Fibroblast of skin of right biceps (primary cell): ENCODE measurements at regions not wholly inside any gene's neighbourhood (a gene's known extent, or its start where the extent isn't known, plus 50 kb on each side); places are given as distances from the start of the nearest gene placed in this dataset.
A peak's percentile ranks its signal among the peaks of the same experiment; 100 is the strongest.
"Not testable (repeated sequence)": the region's sequence is repeated elsewhere in the genome, so short reads cannot be mapped to it uniquely, and the experiment has no call there.

ENCODE experiments used
- DNase-seq: peaks from one replicate; pipeline ENCODE4 v3.0.0-alpha.2; 2013

DNA sequence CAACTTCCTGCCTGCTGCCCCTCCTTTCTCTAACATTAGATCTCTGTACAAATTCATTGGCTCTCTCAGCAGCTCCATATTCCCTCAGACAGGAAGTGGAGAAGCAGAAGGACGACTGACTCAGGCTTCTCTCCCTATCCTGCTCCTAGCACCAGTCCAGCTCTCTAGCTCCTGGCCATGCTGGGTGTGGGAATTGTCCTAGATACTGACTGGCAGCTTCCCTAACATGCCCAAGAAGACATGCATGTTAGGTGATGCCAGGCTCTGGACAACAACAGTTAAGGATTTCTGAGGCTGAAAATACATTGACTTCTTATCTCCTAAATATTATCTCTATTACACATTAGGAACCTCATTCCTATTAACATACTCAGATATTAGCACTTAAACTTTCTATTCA lies 292.9 kb downstream of the IKZF2 start:
- DNase-seq, result peak; percentile 2

DNA sequence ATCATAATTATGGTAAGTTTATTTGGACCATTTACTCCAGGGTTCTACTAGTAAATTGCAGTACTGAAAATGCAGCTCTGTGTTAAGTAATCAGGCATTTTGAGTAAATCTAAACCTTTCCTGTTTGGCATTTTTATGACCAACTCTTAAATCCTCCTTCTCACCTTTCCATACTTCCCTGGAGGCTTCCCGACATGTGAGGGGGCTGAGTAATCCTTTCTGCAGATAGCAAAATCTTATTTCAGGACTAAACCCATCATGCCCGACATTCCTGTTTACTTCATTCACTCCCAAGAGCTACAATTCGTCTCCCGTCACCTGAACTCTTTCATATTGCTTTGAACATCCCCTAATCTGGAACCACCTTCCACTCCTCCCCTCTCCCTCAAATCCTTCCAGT lies 296.6 kb downstream of the IKZF2 start:
- DNase-seq, result no peak

- no peak for DNase-seq
These were observed 297.3 kb downstream of the IKZF2 start for GRCh38 chr2:212854116-212854515.

DNA sequence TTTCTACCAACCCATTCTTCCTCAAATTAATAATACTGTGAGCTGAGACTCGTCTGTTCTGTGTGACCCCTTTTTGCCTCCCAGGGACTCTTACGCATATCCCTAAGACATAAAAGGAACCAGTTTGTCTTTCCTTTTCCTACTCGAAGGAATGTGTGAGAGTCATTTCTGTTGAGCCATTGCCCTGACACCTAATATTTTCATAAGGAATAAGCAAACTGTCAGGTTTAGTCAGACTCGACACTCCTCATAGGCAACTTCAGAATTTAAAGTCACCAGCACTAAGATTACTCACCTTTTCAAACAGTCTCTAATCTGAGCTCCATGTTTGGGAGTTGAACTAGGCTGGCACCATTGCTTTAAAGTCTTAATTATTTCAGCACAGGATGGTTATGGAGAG lies 305.5 kb downstream of the IKZF2 start:
- DNase-seq, result peak; percentile 65

DNA sequence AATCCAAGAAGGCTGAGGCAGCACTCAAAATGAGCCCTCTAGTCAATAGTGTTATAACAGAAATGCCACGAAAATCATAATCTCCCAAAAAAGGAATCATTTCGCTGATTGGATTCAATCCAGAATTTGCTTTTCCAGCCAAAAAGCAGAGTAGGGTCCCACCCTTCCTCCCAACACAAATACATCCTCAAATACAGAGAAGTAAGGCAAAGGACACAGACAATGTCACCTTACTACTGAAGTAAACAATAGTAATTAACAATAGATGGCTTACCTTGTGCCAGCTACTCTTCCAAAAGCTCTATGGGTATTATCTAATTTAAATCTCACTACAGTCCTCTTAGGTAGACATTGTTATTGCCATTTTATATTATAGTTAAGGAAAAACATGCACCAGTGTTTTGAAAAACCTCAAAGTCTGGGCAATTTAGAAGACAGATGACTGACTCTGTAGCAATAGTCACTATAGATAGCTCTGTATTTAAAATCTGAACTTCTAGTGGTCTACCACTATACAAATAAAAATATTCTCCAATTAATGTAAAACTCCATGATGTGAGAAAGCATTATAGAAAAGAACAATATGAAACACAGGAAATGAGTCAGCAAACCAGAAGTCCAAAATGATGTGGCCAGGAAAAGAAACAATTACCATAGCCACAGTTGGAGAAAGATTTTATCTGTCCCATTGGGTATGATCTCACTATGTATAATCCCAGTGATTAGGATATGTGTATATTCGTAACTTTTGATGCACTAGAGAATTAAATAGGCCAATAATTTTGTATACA lies 305.0 kb upstream of the ERBB4 start:
- peak; percentile 83 for DNase-seq

GRCh38 chr2:212842544-212843185 lies 304.1 kb upstream of the ERBB4 start:
- DNase-seq, result peak; percentile 76

- no peak for DNase-seq
These were observed 302.9 kb upstream of the ERBB4 start for GRCh38 chr2:212841460-212841859.

DNA sequence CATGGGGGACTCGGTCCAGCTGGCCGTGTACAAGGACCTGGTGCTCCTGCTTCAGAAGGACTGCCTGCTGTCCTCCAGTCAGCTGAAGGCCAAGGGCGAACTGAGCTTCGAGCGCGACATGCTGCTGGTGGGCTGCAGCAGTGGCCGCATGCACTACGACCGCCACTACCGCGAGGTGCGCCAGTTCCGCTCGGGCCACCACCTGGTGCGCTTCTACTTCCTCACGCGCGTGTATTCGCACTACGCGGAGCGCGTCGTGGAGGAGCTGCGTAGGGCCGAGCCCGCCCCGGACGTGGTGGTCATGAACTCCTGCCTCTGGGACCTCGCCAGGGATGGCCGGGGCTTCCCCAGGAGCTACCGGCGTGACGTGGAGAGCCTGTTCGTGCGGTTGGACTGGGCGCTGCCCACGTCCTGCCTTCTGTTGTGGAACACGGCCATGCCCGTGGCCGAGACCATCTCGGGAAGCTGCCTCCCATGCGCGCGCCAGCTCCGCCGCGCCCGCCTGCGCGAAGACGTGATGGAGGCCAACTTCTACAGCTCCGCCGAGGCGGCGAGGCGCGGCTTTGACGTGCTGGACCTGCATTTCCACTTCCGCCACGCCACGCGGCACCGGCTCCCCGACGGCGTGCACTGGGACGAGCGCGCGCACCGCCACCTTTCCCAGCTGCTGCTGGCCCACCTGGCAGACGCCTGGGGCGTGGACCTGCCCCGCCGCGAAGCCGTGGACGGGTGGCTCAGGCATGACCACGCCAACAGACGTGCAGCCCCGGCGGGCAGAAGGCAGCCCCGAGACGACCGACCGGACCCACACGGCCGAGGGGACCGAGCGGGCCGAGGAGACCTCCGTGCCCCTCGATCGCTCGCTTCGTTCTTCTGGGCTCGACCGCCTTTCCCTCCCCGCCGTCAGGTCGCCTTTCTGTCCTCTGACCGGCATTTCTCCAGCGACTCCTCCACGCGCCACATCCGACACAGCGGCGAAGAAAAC lies 293.9 kb upstream of the ERBB4 start:
- no peak for DNase-seq

DNA sequence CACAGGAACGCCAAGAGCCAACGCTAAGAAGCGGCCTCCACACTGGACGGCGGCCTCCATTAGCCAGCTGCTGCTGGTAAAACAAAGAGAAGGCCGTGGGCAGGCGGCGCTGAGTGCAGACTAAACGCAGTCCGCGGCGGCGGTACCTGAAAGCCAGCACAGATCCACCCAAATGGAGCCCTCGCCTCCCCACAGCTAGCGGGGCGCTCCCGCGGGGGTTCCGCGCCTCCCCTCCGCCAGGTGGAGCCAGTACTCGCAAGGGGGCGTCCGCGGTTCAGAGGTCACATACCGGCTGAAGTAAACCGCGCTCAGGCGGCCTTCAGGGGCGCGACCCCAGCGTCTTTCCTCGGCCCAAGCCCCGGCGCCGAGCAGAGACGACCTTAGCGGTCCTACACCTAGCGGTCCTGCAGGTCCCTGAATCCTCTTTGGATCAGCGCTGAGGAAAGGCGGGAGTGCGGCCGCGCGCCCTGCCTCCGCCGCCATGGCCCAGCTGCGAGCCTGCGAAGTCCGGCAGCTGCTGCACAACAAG lies 293.1 kb upstream of the ERBB4 start:
- no peak for DNase-seq

GRCh38 chr2:212816267-212816666 lies 277.7 kb upstream of the ERBB4 start:
- no peak for DNase-seq

DNA sequence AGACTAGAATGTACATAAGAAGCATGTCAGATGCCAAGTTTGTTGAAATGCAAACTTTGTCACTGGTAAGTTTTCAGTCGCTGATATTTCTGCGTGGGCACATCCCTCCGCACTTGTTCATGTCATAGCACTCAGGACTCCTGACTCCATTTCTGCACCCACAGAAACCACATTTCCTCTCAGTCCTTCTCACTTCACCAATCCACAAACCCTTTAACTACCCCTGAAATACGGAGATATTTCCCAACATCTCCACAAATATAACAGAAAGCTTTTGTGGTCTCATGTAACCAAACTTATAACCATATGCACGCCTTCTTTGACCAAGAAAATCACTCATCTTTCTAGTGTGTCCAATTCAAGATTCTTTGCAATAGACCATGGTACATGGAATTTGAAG lies 276.9 kb upstream of the ERBB4 start:
- no peak for DNase-seq

GRCh38 chr2:212814941-212815340 lies 276.3 kb upstream of the ERBB4 start:
- DNase-seq, result no peak

DNA sequence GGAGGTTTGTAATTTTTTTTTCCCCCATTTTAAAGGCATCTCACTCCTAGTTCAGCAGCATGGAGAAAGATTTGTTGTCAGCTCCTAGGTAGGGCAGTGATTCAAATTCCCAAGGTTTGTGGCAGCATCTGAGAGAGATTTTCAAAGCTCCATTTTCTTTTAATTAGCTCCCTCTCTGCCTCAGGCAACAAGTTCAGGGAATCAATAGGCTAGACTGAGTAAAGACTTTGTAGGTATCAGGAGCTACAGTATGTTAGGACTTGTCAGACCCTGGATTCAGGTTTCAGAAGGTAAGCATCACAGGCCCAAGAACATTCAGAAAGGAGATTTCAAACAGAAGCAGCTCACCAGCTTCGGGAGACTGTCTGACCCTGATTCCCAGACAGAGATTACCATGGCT lies 273.3 kb upstream of the ERBB4 start:
- no peak for DNase-seq

DNA sequence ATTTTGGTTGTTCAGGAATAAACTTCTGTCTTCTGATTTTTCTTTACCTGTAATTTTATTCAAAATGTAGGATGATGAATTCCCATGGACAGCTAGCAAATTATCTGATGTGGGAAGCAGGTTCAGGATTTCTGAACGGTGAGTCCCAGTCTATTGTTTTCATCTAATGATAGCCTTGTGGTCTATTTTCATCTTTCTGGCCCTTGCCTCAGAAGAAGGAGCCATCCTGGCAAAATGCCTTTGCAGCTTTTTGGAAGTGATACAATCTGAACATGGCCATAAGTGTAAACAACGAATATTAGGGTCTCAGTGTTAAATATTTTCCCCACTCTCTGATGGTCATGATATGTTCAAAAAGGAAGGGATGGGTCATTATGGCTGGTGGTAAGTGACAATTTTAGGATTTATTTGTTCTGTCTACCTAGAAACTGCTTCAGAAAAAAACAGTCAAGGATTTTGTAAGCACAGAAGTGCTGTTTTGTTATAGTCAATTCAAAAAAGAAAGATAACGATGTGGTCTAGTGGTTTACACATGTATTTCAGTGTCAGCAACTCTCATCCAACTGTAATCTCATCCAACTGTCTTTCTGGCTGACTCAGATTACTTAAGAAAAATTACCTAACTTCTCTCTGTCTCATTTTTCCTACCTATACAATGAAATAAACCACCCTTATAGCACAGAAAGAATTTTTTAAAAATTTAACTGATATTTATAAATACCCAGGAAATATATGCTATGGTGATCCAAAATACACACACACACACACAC lies 272.6 kb upstream of the ERBB4 start:
- no peak for DNase-seq

- peak; percentile 5 for DNase-seq
These were observed 259.0 kb upstream of the ERBB4 start for GRCh38 chr2:212797484-212798205.

DNA sequence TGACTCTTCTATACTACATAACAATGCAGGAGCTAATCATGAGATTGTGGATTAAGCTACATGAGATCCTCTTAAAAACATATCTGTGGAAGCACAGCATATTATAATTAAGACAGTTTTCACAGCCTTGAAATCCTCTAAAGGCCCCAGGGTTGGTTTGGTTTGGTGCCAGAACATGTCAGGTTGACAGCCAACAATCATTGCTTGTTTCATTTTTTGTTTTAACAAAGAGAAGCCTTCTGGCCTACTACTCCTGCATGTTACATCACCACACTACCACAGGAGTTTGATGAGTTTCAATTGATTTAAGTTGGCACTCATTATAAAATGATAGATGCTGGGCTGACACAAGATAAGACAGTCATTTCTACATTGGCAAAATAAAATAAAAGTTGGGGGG lies 255.9 kb upstream of the ERBB4 start:
- no peak for DNase-seq

DNA sequence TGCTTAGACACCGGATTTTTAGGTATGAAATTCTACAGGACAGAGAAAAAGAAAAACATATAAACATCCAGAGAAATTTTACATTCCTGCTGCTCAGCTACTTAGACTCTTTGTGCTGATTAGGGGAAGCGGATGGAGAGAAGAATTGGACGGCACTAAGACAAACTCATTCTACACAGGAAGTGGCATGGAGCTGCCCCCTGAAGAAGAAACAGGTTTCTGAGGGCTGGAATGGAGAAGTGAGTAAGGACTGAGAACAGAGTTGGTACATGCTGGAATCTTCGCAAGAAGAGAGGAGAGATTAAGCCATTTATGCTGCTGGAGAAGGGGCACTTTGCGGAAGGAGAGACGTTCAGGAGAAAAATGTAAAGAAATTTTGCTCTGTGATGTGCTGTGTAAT lies 253.0 kb upstream of the ERBB4 start:
- no peak for DNase-seq

GRCh38 chr2:212786088-212786487 lies 247.5 kb upstream of the ERBB4 start:
- not testable (repeated sequence) for DNase-seq

DNA sequence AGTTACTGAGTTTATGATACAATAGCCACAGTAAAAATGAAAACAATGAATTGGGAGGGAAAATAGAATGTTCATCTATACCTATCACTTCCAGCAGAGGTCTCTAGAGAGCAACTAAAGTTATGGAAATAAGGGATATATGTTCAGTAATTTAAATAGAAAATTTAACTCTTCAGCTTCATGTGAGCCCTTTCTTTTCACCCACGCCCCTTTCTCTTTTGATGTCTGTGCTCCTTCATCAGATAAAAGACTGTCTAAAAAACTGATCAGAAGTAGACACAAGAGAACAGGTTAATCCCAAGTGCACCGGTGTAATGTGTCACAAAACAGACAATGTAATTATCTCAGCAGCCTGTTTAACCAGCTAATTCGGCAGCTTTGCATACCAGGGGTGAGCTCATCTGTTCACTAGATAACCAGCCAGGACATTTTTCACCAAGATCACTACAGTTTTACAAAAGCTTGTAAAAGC lies 238.5 kb upstream of the ERBB4 start:
- DNase-seq, result peak; percentile 21

GRCh38 chr2:212773808-212774339 lies 235.3 kb upstream of the ERBB4 start:
- DNase-seq, result no peak

- no peak for DNase-seq
These were observed 231.6 kb upstream of the ERBB4 start for GRCh38 chr2:212770240-212770639.
